ENCODE measurements at regions not wholly inside any gene's neighbourhood (a gene's known extent, or its start where the extent isn't known, plus 50 kb on each side); places are given as distances from the start of the nearest gene placed in this dataset.

DNA sequence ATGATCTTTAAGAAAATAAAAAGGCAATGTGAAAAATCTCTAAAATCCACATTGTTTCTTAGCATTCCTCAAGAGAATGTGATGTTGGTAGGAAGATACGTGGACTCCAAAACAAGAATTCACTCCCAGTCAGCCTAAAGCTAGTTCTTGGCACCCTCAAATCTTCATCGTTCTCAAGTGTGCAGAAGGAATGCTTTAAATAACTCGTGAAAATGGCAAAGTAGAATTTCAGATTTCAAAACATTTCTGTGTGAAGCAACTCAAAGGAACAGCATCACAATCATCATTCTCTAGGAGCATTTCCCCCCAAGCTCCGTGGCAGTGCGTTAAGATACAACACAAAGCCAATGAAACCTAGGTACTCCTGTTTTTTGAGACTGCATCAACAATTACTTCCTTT is 185.1 kb upstream of the DMAC1 start:
- peak in 1 of 58 donors; percentile 25 for DNase-seq

DNA sequence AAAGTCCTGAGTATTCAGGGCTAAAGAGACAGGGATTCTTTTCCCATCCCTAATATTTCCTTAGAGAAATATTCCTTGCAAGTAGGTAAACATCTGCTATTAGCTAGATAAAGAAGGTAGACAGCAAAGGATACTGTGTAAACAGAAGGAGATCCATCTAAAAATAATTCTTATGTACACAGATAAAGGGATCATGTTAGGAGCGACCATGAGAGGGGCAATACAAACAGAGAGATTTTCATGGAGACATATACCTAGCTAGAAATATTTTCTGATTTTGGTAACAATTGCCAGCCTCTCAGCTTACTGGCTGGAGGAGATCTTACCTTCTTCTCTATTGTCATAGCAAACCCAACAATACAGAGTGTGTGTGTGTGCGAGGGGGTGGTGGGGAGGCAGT is 184.6 kb upstream of the DMAC1 start:
- no peak for DNase-seq

DNA sequence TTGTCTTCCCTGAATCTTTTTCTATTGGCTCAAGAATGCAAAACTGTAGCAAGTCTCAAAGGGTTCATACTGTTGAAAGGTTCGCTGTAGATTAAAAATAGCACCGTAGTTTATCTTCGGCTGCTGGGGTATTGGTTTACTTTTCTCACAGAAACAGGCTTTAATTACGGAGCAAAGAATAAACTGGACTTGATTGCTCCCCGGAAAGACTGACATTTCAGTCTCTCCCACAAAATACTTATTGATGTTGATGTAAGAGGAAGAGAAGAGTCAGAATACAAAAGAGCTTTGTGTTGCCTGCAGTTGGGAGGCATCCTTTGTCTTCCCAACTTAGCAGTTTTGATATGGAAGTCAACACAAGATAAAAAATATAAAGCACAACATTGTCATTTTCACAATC is 183.9 kb upstream of the DMAC1 start:
- DNase-seq = peak in 14 of 58 donors; percentile 2 to 72 (median 15)

DNA sequence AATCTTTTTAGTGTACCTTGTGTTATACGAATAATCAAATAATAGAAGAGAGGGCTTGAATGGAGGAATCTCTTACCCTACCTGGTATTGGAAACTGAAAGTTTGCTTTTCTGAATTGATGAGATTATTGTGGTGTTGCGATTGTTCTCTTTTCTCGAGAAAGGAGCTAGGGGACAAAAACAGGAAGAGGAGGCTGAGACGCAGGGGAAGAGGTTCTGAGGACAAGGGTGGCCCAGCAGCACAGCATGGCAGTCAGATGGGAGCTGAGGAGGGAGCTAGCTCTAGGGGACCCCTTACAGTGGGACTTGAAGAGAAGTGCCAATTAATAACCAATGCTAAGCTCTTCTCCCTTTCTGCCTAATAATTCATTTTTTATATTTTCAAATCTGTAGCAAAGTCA is 183.3 kb upstream of the DMAC1 start:
- no peak for DNase-seq

DNA sequence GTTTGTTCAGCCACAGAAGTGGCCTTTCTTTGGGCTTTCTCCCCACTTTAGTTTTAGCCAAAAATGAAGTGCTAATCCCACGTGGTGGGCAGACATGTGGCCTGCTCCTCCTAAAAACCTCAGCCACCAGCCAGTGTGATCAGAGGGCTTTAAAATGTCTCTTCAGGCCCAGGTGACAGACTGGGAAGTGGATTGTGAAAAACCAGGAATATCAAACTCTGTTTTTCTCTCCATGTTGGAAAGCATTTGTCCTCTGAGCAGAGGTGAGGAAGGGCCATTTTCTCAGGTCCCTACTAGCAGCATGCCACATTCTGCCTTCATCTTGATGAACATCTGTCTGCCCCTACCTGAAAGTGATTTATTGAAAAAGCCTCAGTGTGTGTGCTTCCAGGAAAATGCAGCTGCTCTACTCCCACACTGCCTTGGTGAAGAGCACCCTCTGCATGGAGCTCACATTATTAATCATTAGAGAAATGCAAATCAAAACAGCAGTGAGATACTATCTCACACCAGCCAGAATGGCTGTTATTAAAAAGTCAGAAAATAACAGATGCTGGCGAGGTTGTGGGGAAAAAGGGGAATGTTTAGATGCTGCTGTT is 181.2 kb upstream of the DMAC1 start:
- DNase-seq = peak in 2 of 58 donors; percentile 11 to 19

DNA sequence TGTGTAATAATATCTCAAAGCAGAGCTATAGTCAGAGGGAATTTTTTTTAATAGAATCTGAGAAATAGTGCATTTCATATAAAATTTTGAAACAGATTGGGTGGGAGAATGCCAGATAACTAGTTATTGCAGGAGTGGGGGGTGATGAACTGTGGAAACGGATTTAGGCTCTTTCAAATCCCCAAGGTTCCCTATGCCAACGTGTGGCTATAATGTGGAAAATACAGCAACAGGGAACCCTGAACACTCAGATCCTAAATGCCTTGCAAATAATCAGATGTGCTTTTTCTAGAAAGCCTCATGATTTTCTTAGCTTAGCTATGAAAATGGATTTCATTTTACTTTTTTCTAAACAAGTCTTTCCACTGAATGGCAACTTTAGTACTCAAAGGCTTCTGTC is 180.5 kb upstream of the DMAC1 start:
- no peak for DNase-seq

DNA sequence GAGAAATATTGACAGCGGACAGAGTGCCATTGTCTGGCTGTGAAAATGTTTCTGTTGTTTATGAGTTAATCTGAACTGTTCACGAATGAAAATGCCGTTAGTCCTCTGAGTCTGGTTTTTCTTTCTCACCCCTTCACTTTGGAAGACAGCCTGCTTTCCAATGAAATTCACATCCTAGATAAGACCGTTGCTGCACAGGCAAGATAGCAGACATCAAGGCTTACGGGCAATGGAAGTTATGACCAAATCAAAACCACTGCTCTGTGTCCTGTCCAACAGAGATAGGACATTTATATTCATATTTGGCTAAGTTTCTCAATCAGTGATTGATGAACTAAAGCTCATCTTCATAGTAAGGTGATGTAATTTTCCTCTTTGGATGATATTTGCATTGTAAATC is 180.0 kb upstream of the DMAC1 start:
- no peak for DNase-seq

DNA sequence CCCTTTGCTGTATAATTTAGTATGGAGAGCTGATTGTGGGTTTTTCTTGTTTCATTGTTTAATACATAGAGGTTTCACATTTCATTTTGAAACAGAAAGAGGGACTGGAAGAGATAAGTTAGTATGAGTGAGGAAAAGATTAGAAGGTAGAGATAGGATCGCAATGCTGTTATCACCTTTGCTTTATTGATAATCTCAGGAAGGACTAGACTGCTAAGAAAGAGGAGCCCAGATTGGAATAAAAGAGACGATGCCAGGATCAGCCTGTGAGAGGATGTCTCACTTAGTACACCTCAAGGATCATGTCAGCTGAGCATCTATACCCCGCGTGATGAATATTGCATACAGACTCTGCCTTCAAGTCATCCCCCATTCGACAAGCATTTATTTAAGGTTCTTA is 178.0 kb upstream of the DMAC1 start:
- no peak for DNase-seq

DNA sequence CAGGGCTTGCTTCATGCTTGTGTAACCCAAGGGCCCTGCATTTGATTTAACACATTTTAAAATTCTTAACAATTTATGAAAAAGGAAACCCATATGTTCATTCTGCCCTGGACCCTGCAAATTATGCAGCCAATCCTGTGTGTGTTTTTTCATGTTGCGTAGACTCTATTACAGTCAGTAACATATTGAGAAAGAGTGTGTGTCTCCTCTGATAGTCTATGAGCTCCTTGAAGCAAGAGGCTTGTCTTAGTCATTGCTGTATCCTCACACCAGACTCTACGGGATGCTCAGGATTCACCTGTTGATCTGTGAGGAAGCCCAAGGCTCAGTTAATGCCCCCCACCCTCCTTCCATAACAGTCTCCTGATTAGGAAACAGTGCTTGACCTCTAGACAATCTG is 177.3 kb upstream of the DMAC1 start:
- DNase-seq = no peak

DNA sequence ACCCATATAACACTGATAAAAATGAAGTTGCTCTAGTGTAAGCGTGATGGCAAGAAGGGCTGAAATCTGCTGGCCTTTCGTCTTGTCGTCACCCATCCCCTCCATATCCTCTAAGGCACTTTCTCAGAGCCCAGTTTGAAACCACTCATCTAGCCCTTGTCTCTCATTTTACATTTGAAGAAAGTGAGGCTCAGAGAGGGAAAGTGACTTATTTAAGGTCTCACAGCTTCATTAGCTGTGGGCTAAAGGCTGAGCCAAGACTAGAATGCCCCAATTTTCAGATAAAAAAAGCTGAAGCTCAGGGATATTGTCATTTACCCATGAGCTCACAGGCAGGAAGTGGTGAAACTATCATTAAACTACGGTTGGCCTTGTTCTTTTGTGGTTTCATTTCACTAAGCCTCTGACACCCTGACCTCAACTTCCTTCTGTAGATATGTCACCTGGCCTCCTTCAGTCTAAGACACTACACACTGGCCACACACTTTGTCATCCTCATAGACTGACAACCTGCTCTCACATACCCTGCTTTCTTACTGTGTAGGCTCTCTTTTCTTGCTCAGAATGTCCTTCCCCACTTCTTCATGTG is 176.7 kb upstream of the DMAC1 start:
- no peak for DNase-seq

DNA sequence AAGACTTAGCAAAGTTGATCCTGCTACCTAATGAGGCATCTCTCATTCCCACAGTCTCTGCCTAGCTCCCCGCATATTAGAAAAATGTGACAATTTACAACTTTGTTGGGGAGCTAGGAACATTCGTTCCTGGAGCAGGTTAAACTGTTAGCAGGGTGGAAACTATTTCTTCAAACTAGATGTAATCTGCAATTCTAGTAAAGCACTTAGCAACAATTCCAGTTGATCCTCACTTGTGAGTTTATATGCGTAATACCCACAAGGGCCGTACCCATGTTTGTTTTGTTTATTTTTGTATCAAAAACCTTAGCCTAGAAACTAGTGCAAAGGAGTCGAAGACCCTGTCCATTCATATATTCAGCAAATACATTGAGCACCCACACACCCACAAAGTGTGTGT is 175.8 kb upstream of the DMAC1 start:
- no peak for DNase-seq

DNA sequence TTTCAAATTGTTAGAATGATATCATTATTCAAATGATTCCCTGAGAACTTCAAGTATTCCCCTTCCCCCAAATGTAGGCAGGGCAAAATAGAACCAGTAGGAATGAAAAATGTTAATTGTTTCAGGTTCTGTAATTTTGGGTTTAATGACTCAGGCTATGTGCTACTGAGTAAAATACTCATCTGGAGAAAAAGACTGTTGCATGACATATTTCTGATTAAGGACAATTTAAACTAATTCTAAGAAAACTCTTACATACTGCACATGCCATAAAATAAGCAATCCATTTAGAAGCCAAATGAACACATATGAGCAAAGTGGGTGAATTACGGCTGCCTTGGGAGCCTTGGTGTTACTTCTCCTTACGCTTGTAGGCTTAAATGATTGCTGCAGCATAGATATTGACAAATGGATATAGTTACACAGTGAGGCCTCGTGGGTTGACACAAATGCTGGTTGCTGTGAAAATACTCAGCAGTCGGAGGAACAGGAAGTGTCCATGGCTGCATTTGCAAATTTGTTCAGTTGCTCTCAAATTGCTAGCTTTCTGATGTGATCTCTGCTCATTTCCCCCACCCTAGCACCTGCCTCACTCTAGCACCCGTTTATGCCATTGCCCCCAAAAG is 174.9 kb upstream of the DMAC1 start:
- DNase-seq = no peak

DNA sequence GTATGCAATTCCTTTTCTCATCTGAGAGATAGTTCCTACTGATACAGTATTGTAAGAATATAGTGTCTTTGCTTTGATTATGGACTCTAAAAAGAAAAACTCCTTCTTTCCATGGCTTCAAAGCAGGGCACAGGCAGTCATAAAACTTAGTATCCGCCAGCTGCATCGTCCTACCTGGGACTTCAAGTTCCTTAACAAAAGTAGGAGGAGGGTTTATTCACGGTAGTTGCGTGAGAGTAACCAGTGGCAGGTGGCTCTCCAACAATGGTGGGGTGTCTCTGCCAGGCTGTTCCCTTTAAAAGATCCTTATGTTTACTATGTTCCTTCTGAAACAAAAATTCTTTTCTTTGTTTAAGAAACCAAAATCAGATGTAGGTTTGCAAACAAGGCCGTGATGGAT is 173.5 kb upstream of the DMAC1 start:
- no peak for DNase-seq

DNA sequence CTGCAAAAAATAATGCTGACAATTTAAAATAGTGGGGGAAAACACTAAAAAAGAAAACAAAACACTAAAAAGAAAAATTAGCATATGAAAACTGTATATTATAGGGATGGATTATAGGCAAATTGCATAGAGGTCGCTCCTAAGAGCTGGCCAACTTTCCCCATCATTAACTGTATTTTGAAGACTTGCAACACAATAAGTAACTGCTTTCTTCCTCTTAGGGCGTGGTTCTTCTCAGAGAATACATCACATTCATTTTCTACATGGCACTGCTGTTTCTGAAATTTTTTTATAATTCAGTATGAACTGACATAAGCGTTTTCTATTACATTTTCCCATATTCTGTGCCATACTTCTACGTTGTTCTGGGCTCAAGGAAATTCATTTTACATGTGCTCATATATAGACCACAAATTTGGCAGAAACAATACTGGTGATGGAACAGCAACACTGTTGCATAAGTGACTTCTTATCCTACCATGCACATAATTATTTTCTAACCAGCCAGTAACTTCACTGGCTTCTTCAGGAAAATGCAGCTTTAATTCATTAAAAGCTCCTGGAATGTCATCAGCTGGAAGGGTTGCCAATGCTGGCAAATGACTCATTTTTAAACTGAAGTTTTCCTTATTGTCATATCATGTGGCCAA is 171.2 kb upstream of the DMAC1 start:
- DNase-seq = no peak

DNA sequence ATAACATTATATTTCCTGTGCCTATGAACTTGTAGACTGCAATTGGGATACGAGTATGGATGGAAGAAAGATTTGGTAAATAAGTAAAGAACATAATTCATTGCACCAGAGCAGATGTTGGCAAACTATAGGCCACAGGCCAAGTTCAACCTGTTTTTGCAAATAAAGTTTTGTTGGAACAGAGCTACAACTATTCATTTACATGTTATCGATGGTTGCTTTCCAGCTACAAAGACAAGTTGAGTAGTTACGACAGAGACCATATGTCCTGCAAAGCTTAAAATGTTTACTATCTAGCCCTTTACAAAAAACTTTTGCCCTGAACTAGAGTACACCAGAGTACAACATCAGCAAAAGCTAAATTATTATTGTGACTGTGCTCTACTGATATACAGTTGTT is 169.1 kb upstream of the DMAC1 start:
- DNase-seq = no peak

DNA sequence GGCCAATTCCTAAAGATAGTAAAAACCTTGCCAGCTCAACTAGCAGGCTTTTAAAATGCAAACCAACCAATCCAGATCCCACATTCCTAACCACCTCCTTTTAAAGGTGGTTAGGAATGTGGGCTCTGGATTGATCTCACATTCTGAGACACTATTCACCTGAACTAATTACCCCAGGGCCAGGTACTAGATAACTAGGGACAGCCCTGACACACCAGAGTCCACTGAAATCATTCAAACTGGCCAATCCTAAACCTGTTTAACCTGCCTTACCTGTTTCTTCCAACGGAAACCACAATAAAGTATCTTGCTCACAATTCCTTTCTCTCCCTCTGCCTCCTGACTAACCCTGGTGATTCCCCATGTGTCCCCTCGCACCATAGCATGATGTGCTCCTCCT is 168.3 kb upstream of the DMAC1 start:
- no peak for DNase-seq

DNA sequence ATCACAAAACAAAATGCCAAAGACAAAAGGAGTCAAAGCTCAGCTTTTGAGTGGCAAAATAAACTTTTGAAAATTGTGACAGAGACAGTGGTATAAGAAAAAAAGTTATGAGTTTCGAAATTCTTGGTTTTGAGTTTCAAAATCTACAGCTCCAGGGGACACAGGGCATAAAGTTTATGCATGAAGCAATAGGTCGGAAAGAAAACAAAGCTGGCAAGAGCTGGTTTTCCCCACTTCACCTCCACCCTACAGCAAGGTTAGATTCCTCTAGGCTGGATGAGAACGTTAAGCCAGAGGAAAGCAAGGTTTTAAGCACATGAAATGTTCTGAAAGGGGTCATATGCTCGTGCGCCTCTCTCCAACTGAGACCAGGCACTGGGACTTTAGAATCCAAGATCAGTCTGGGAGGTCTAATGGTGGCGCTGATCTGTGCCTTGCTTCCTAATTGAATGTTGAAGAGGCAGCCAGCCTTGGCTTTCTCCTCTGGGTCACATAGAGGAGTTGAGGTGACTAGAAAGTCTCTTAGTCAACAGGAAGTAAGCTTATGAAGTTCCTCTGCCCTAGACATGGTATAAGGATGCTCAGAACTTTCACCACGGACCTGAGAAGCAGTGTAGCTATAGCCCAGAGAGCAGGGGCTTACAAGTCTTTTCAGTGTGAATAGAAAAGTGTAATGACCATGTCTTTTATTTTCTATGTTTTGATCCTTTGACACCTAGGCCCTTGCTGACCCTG is 167.7 kb upstream of the DMAC1 start:
- DNase-seq = no peak

DNA sequence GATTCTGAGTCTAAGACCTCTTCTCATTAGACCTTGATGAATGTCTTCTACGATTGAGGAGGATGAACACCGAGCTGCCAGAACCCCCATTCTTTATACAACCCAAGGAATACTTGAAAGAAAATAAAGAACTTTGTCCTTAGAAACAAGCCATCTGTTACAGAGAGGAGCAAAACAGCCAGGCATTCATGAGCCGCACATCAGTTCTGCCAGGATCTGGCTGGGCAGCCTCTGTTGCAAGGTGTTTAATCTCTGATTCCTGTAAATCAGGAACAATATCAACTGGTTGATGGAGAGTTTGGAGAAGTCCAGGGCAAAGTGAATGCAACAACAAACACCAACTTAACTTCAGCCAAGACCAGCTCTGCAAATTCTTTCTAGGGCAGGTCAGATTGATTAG is 165.5 kb upstream of the DMAC1 start:
- DNase-seq = no peak

DNA sequence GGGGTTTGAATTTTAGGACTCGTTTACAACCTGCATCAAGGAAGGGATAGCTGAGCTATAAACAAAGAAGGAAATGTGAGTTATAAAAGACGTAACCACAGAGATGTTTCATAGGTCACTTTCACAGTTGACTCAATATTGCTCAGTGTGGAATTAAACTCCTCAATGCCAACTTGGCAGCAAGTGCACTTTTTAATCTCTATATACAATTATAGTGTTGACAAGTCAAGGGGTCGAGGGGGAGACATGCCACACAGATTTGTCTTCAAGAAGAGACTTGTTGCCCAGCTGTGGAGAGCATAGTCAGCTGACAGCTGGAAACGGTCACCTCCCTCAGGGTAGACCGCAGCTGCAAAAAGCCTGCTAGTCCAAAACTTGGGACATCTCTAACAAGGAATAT is 163.4 kb upstream of the DMAC1 start:
- no peak for DNase-seq

DNA sequence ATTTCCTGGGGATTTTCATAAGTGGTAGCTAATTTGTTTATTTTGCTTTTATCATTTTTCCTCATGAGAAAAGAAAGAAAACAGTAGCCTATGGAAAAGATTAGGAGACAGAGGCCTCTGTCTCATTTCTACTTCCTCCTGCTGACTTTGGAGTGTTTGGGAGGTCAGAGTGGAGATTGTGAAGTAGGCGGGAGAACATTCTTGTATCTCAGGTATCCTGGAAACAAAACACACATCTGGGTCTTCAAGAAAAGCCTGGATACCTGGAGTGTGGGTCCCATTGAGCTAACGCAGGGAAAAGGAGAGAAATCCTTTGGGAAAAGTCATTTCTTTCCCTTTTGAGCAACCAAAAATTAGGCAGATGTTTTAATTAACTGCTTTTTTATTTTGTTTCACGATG is 161.5 kb upstream of the DMAC1 start:
- DNase-seq = no peak

DNA sequence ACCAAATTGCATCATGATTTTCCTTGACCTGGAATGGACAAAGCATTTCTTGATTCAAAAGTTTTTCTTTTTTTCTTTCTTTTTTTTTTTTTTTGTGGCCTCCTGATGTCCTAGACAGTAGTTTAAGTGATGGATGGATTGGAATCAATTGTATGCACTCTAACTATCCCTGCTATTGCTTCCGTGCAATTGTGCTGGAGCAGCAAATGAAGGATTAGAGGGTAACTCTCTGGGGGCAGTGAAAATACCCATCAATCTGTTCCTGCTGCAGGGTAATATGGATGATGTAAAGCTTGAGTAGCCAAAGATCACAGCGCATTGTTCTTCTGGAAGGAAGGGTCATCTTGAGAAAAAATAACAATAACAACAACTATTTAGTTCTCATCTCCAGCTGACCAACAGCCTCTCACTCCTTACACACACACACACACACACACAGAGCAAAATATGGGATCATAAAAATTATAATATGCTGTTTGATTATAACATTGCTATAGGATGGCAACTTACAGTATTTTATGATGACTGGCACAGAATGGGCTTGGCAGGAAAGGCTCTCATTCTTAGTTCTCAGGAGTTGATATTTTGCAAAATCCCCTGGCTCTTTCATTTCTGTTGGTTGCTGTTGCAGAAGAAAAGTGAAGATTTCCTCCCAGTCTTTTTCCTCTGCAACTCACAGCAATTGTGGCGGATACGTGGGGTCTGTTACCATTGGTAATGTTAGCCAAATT is 160.9 kb upstream of the DMAC1 start:
- DNase-seq = no peak

Measured in anterior cingulate cortex (tissue), 58 donors.